NCI-H1694 (cell line): ENCODE measurements at regions not wholly inside any gene's neighbourhood (a gene's known extent, or its start where the extent isn't known, plus 50 kb on each side); places are given as distances from the start of the nearest gene placed in this dataset.

Experiments used
- DNase-seq: peaks from one replicate; lab custom pipeline; 2025; lab: John Stamatoyannopoulos, UW

GRCh38 chr2:7815726-7816125 lies 866.1 kb upstream of the ID2 start:
- no peak for DNase-seq

- no peak for DNase-seq
Measured at GRCh38 chr2:7816233-7816632, 865.6 kb upstream of the ID2 start.

GRCh38 chr2:7816944-7817343 lies 864.9 kb upstream of the ID2 start:
- DNase-seq: no peak

- DNase-seq: no peak
Measured at GRCh38 chr2:7819316-7819715, 862.5 kb upstream of the ID2 start.

DNA sequence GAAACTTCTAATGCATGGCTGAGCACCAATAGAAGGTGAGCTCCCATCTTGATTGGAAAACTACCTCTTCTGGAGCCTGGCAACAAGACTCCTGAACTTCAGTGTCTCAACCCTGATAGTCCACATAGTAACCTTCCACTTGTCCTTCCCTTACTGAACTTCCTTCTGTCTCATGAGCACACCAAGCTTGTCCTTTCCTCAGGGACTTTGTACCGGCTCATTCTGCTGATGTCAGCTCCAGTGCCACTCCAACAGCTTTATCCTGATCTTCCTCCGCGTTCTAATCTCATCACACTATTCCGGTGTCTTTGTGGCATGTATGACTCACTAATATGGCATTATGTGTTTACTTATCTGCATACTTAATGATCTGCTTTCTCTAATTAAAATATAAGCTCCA lies 862.0 kb upstream of the ID2 start:
- no peak for DNase-seq

DNA sequence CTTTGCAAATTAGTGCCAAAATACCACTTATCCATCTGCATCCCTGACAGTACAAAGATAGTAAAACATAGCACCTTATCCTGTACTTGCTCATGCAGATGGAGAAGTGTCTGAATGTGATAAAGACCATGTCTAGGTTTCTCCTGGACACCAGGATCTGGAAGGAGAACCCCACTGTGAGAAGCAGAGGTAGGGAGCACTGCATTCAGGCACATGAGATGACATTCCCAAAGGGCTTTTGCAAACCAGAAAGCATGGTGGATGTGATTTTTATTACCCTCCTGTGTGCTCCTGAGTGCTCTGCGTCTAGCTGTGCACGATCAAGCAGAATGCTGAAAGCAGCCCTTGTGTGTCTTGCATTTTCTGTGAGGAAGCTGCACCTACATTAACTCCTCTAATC lies 857.6 kb upstream of the ID2 start:
- DNase-seq: no peak

GRCh38 chr2:7825591-7826312 lies 856.1 kb upstream of the ID2 start:
- DNase-seq: no peak

DNA sequence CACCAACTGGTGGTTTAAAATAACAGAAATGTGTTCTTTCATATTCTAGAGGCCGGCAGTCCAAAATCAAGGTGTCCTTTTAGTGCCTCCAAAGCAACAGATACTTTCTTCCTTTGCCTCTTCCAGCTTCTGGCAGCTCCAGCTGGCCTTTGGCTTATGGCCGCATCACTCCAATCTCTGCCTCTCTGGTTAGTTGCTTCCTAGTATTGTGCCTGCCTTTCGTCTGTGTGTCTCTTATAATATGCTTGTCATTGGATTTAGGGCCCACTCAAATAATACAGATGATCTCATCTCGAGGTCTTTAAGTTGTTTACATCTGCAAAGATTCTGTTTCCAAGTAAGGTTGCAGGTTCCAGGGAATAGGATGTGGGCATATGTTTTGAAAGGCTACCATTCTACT lies 855.2 kb upstream of the ID2 start:
- no peak for DNase-seq

- DNase-seq: no peak
Measured at GRCh38 chr2:7829241-7829640, 852.6 kb upstream of the ID2 start.

- DNase-seq: no peak
Measured at GRCh38 chr2:7830616-7831015, 851.2 kb upstream of the ID2 start.

GRCh38 chr2:7835151-7835550 lies 846.7 kb upstream of the ID2 start:
- no peak for DNase-seq

DNA sequence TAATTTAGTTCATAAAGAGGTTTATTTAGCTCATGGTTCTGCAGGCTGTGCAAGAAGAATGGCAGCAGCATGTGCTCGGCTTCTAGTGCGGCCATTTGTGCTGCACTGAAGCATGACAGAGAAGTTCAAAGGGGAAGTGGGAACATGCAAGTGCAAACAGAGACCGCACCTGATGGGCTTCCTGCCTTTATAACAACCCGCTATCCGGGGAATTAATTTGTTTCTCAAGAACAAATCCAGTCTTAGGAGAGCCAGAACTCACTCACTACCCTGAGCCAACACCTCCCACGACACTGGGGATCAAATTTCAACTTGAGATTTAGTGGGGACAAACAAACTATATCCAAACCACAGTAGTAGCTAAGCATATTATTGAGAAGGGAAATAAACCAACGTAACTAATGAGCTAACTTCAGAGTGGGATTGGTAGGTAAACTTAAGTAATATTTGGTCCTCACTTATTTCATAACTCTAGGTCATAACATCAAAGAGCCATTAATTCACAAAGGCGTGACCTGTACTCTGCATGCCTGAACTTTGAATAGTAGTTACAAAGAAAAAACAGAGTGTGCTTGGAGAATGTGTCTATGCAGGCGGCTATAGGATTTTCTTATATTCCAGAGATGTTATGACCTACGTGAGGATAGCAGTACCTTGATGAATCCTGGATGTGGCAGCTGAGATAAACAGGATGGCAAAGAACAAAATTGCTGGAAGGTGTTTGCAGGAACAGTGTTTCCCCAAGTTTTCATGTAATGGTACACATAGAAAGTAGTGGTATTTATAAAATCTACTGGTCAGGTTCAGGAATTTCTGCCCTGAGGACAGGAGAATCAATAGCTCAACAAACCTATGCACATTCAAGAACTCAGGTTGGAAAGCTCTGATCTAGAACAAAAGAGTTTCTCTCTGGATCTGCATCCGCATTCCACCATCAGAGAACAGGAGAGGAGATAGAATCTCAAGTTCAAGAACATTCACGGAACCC lies 845.9 kb upstream of the ID2 start:
- no peak for DNase-seq

- DNase-seq: no peak
Measured at GRCh38 chr2:7837237-7837760, 844.6 kb upstream of the ID2 start.

GRCh38 chr2:7838669-7839068 lies 843.2 kb upstream of the ID2 start:
- no peak for DNase-seq

DNA sequence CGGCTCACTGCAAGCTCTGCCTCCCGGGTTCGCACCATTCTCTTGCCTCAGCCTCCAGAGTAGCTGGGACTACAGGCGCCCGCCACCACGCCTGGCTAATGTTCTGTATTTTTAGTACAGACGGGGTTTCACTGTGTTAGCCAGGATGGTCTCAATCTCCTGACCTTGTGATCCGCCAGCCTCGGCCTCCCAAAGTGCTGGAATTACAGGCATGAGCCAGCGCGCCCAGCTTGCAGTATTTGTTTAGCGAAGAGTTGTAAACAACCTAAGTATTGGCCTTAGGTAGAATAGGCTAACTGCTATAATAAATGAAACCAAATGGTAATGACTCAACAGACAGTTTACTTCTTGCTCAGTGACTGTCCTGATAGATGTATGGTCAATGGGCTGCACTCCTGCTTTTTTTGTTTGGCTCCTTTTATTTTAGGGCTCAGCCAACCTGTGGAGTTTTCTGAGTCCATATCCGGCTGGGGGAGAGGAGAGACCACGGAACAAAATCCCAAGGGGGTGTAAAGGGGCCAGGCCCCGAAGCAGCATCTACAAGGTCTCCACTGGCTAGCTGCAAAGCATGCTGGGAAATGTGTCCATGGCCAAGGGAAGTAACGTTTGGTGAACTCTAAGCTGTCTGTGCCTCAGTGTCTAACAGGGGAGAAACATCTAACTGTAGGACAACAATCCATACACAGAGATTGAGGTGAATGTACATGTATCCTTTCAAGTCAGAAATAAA lies 841.0 kb upstream of the ID2 start:
- no peak for DNase-seq

DNA sequence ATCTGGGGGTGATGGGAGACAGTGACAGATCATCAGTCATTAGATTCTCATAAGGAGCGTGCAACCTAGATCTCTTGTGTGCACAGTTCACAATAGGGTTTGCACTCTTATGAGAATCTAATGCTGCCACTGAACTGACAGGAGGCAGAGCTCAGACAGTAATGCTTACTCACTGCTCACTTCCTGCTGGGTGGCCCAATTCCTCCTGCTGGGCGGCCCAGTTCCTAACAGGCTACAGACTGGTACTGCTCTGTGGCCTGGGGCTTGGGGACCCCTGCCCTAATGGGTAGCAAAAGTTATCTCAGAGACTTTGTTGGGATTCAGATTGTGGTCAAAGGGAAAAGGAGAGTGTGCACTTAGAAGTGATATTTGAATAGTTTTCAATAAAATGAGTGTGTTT lies 840.1 kb upstream of the ID2 start:
- no peak for DNase-seq

DNA sequence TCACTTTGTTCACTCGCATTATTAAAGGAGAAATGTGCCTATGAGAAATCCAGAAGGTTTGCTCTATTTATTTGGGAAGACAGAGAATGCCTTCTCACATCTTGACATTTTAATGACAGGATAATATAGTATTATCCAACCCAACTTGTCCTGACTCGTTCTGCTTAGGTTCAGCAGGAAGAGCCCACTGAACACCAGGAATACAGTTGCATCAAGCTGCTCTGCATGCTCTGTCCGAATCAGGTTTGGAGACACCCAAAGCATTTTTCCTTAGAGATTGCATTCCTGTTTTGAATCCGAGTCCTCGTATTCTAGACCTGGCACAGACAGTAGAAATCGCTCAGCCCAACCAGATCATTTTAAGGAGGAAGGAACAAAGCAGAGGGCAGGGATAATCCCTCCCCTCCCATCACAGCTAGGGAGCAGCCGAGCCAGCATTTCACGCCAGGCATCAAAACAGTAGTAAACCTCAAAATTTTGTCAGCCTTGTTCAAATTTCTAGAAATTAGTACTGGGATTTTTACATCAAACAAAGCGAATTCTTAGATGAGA lies 837.4 kb upstream of the ID2 start:
- no peak for DNase-seq

DNA sequence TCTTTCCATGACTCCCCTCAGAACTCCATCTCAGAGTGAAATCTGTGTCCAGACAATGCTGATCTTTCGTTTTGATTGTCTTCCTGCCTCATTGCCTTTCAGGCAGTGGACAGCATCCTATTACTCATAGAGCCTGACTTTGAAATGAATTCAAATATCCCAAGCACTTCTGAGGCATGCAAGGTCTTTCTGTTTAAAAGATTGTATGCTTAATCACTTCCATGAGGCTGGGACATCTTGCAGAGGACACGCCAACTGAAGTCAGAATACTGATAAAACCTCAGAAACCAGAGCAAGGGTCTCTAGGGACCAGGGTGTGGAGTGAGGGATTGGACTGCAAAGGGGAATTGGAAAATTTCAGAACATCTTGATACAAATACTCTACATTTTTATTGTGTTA lies 836.5 kb upstream of the ID2 start:
- no peak for DNase-seq

DNA sequence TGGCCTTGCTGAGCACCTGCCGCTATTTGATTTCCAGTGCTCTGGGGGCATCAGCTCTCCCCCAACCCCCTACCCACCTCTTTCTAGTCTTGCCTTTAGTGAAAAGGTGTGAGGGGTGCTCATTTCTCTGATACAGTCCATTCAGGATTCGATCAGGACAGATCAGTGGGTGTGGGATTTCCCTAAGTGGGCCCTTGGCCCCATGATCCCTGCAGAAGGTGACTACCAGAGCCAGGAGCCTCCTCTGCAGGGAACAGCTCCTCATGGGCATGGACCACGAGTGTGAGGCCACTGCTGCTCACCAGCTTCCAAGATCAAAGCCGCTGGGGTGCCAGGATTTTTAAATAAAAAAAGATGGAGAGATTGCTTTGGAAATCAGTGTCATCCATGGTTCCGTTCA lies 835.2 kb upstream of the ID2 start:
- no peak for DNase-seq

GRCh38 chr2:7847321-7847720 lies 834.5 kb upstream of the ID2 start:
- DNase-seq: no peak

GRCh38 chr2:7849027-7849426 lies 832.8 kb upstream of the ID2 start:
- no peak for DNase-seq

- no peak for DNase-seq
Measured at GRCh38 chr2:7849531-7849930, 832.3 kb upstream of the ID2 start.
